Vagina (tissue), 2 donors: ENCODE measurements at regions not wholly inside any gene's neighbourhood (a gene's known extent, or its start where the extent isn't known, plus 50 kb on each side); places are given as distances from the start of the nearest gene placed in this dataset.
A peak's percentile ranks its signal among the peaks of the same experiment; 100 is the strongest.

Experiments used
- DNase-seq, 2 donors: peaks; one replicate each; pipeline ENCODE4 v3.0.0-alpha.2; 2017; ENCODE audit errors: extremely low spot score in 2 of 2
- H3K27ac ChIP-seq: fragments of 200-600 bp; sonication (generic); one replicate; pipeline ENCODE4 v1.5.1; 2019
- H3K27me3 ChIP-seq: fragments of 200-600 bp; sonication (generic); one replicate; pipeline ENCODE4 v1.5.1; 2019
- H3K36me3 ChIP-seq, 2 donors: fragments of 200-600 bp; sonication (generic); one replicate each; pipeline ENCODE4 v1.5.1; 2017 to 2019
- H3K4me1 ChIP-seq: fragments of 200-600 bp; sonication (generic); one replicate; pipeline ENCODE4 v1.5.1; 2019
- H3K4me3 ChIP-seq, 2 donors: fragments of 200-600 bp; sonication (generic); 1 replicate in 1 of 2; 2 replicates in 1 of 2; pipeline ENCODE4 v1.5.1; 2016 to 2019
- H3K9me3 ChIP-seq: fragments of 200-600 bp; sonication (generic); one replicate; pipeline ENCODE4 v1.5.1; 2019
- POLR2A ChIP-seq, 2 donors: fragments of 450-650 bp; IDR thresholded peaks; one replicate each; pipeline ENCODE4 v1.6.1; 2017; ENCODE audit warnings: antibody characterized with exemption in 2 of 2, mild to moderate bottlenecking in 2 of 2, moderate library complexity in 2 of 2
- POLR2AphosphoS5 ChIP-seq, 2 donors: sonication (generic); formaldehyde crosslinking; IDR thresholded peaks; one replicate each; pipeline ENCODE4 v1.9.0; 2017; ENCODE audit warnings: antibody characterized with exemption in 2 of 2, mild to moderate bottlenecking in 2 of 2, low read depth in 1 of 2; ENCODE audit not compliant: insufficient read depth in 1 of 2
- intact Hi-C: fragments of 100-400 bp; cut with DNase I; formaldehyde crosslinking; loops from one replicate; pipeline ENCODE4 v1.15.1; 2023
- TF ChIP-seq, protein P1 (sequence below), 3 experiments: fragments of 450-650 bp in 2 of 3; fragments of 200-600 bp in 1 of 3; sonication (generic) in 1 of 3; IDR thresholded peaks; one replicate each; pipeline ENCODE4 v1.5.1; 2017 to 2019; ENCODE audit warnings: antibody characterized with exemption in 3 of 3, mild to moderate bottlenecking in 2 of 3, moderate library complexity in 2 of 3

DNA sequence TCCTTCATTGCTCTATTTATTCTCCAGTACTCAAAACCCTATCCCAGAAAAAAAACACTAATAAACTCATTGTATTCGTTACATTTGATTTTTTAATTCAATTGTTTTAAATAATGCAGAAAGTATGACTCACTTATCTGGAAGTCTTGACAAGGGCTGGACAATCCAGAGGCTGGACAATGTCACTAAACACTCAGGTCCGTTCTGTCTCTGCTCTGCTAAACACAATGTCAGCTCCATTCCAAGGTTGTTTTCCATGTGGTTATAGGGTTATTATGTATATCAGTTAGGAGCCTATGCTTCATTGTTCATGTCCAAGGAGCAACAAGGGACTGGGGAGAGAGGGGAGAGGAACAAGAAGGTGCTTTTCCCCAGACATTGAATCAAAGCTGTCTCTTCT lies 125.5 kb downstream of the IRS1 start:
- no peak overlapping the region for H3K27ac ChIP-seq
- TF ChIP-seq POLR2A (IDR thresholded peaks at IDR 0.05) (no peak), POLR2AphosphoS5 (IDR thresholded peaks at IDR 0.05; ENCODE audit: insufficient read depth in 1 of 2, low read depth in 1 of 2) (no peak)
- TF ChIP-seq, protein P1, sequence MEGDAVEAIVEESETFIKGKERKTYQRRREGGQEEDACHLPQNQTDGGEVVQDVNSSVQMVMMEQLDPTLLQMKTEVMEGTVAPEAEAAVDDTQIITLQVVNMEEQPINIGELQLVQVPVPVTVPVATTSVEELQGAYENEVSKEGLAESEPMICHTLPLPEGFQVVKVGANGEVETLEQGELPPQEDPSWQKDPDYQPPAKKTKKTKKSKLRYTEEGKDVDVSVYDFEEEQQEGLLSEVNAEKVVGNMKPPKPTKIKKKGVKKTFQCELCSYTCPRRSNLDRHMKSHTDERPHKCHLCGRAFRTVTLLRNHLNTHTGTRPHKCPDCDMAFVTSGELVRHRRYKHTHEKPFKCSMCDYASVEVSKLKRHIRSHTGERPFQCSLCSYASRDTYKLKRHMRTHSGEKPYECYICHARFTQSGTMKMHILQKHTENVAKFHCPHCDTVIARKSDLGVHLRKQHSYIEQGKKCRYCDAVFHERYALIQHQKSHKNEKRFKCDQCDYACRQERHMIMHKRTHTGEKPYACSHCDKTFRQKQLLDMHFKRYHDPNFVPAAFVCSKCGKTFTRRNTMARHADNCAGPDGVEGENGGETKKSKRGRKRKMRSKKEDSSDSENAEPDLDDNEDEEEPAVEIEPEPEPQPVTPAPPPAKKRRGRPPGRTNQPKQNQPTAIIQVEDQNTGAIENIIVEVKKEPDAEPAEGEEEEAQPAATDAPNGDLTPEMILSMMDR (IDR thresholded peaks at IDR 0.05): no peak
- no peaks in the 10 kb centered on the region for H3K36me3 ChIP-seq
- no peak for DNase-seq
- no peaks in the 10 kb centered on the region for H3K27me3 ChIP-seq
- no peaks in the 10 kb centered on the region for H3K9me3 ChIP-seq
- H3K4me3 ChIP-seq: no peak overlapping the region
- H3K4me1 ChIP-seq: peaks cover 16% of the 10 kb centered on the region
- intact Hi-C loops: no loop called here

DNA sequence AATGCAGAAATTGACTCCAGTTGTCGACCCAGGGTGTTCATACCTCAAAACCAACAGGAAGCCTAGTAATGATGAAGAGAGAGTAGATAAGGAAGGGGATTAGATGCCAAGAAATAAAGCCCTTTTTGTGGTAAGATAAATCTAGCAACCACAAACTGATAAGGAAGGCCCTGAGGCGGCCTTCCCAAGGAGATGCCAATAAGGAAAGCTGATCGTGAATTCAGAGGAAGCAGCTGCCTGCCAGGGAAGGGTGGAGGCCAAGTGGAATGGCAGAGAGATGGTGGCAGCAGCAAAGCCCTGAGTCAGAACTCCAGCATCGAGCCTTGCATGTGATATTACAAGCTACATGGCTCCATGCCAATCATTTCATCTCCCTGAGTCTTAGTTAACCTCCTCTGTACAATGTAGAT lies 126.3 kb downstream of the IRS1 start:
- no peak for DNase-seq

DNA sequence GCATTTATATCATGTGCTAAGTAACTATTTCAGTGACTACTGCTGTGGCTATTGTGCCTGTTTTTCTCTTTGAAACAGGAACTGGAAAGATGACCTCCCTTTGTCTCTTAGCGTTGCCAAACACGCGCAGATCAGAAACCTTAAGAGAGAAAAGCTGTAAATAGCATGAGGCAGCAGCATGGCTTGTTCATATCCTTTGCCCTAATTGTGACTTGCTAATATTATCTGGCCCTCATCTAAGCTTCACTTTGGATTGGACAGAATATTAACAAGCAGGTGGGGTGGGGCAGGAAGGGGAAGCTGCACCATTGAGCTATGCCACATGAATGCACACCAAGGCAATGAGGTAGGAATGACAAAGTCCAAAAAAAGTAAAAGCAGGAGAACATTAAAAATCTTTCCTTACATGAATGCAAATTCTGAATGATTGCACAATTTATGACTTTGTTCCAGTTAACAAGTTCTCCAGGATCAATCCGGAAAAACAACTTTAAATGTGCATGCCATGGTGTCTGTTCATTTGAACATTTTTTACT lies 128.4 kb downstream of the IRS1 start:
- H3K9me3 ChIP-seq: no peaks in the 10 kb centered on the region
- H3K4me1 ChIP-seq: peaks cover 16% of the 10 kb centered on the region
- no peaks in the 10 kb centered on the region for H3K36me3 ChIP-seq
- DNase-seq: no peak
- intact Hi-C loops: no loop called here
- H3K4me3 ChIP-seq: no peak overlapping the region
- no peaks in the 10 kb centered on the region for H3K27me3 ChIP-seq
- TF ChIP-seq POLR2A (IDR thresholded peaks at IDR 0.05) (no peak), POLR2AphosphoS5 (IDR thresholded peaks at IDR 0.05; ENCODE audit: insufficient read depth in 1 of 2, low read depth in 1 of 2) (peak in 1 of 2 donors; percentile 69)
- H3K27ac ChIP-seq: peak overlapping the region; percentile 47

More for the DNA sequence above, 126.3 kb downstream of the IRS1 start:
- Histone ChIP-seq H3K36me3 (no peaks in the 10 kb centered on the region), H3K4me3 (no peak overlapping the region), H3K27me3 (no peaks in the 10 kb centered on the region), H3K9me3 (no peaks in the 10 kb centered on the region), H3K27ac (no peak overlapping the region), H3K4me1 (peaks cover 16% of the 10 kb centered on the region)
- intact Hi-C loops: no loop called here
- TF ChIP-seq POLR2AphosphoS5 (IDR thresholded peaks at IDR 0.05; ENCODE audit: insufficient read depth in 1 of 2, low read depth in 1 of 2) (peak in 1 of 2 donors; percentile 24), POLR2A (IDR thresholded peaks at IDR 0.05) (no peak)

DNA sequence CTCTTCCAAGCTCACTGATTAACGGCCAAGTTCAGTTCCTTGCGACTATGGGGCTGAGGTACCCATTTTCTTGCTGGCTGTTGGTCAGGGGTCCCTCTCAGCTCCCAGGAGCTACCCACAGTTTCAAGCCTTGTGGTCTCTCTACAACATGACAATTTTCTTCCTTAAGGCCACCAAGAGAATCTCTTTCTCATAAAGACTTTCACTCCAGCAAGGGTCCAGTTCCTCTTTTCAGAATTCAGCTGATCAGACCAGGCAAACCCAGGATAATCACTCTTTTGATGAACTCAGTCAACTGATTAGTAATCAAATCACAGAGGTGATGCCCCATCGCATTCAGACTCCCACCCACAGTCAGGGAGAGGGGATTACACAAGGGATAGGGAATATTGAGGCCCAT lies 129.7 kb downstream of the IRS1 start:
- DNase-seq: no peak
- Histone ChIP-seq H3K9me3 (no peaks in the 10 kb centered on the region), H3K4me1 (peaks cover 16% of the 10 kb centered on the region), H3K27ac (peak overlapping the region; percentile 47), H3K4me3 (no peak overlapping the region), H3K27me3 (no peaks in the 10 kb centered on the region), H3K36me3 (no peaks in the 10 kb centered on the region)
- intact Hi-C loops: loop anchor here (10.0 kb wide), 1 partner anchor 125 kb away; the partner anchor contains the start of gene IRS1
- TF ChIP-seq POLR2A (IDR thresholded peaks at IDR 0.05): no peak
- no peak for TF ChIP-seq POLR2AphosphoS5 (IDR thresholded peaks at IDR 0.05; ENCODE audit: insufficient read depth in 1 of 2, low read depth in 1 of 2)
- TF ChIP-seq, protein P1 (IDR thresholded peaks at IDR 0.05): no peak

DNA sequence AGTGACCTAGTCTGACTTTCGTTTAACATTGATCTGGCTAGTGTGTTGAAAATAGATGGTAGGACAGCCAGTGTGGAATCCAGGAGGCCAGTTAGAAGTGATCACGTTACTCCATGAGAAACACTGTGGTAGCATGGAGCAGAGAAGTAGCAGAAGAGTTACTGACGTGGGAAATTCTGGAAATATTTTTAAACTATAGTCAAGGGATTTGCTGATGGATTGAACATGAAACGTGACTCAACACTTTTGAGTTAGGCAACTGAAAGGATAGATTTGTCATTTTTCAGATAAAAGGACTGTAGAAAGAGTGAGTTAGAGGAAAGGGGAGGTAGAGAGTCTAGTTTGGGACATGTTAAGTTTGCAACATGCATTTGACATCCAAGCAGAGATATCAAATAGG lies 130.4 kb downstream of the IRS1 start:
- intact Hi-C loops: loop anchor here (10.0 kb wide), 1 partner anchor 126 kb away; the partner anchor contains the start of gene IRS1

DNA sequence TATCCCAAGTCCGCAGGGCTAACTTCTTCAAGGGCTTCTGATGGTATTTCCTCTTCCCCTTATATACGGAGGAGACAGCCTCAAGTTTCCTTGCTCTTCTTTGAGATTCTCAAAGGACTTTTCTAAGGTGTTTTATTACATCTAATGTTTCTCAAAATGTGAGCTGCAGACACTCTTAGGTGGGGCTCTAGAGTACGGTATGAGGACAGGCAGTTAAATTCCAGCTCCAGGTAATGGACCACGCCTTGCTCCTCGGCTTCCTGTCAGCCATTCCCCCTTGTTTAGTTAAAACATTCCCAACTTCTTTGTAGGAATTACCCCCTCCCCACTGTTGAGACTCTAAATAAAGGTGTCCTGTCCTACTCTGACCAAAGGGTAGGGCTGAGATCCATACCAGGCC lies 131.9 kb downstream of the IRS1 start:
- intact Hi-C loops: loop anchor here (10.0 kb wide), 1 partner anchor 127 kb away; the partner anchor contains the start of gene IRS1
- Histone ChIP-seq H3K4me1 (peaks cover 16% of the 10 kb centered on the region), H3K9me3 (no peaks in the 10 kb centered on the region), H3K36me3 (no peaks in the 10 kb centered on the region), H3K27ac (no peak overlapping the region), H3K27me3 (no peaks in the 10 kb centered on the region), H3K4me3 (no peak overlapping the region)
- DNase-seq: no peak
- TF ChIP-seq, protein P1 (IDR thresholded peaks at IDR 0.05): no peak

More for the DNA sequence above, 130.4 kb downstream of the IRS1 start:
- peaks cover 16% of the 10 kb centered on the region for H3K4me1 ChIP-seq
- DNase-seq: no peak
- no peaks in the 10 kb centered on the region for H3K36me3 ChIP-seq
- H3K4me3 ChIP-seq: no peak overlapping the region
- TF ChIP-seq, protein P1 (IDR thresholded peaks at IDR 0.05): no peak
- TF ChIP-seq POLR2A (IDR thresholded peaks at IDR 0.05): no peak
- TF ChIP-seq POLR2AphosphoS5 (IDR thresholded peaks at IDR 0.05; ENCODE audit: insufficient read depth in 1 of 2, low read depth in 1 of 2): no peak
- no peaks in the 10 kb centered on the region for H3K9me3 ChIP-seq
- H3K27ac ChIP-seq: no peak overlapping the region
- H3K27me3 ChIP-seq: no peaks in the 10 kb centered on the region
